MM.1S (cell line): ENCODE measurements at regions not wholly inside any gene's neighbourhood (a gene's known extent, or its start where the extent isn't known, plus 50 kb on each side); places are given as distances from the start of the nearest gene placed in this dataset.

Source experiments
- CTCF ChIP-seq: fragments of 300-600 bp; sonication (generic); IDR thresholded peaks from 2 replicates; pipeline ENCODE4 v1.5.1; 2016; ENCODE audit warnings: antibody characterized with exemption, low read length, mixed read lengths
- EZH2 ChIP-seq: fragments of 300-600 bp; sonication (generic); optimal IDR thresholded peaks from 2 replicates; pipeline ENCODE3; 2017; ENCODE audit warnings: low read depth, mild to moderate bottlenecking, antibody characterized with exemption, low read length, mixed read lengths
- EZH2phosphoT487 ChIP-seq: fragments of 300-600 bp; sonication (generic); IDR thresholded peaks from 2 replicates; pipeline ENCODE4 v1.6.1; 2018; ENCODE audit warnings: antibody characterized with exemption, low read length

- TF ChIP-seq CTCF (no peak), EZH2phosphoT487 (no peak), EZH2 (no peak)
Observed at GRCh38 chrX:23505531-23506303, 161.6 kb upstream of the PRDX4 start.
